ENCODE measurements at regions not wholly inside any gene's neighbourhood (a gene's known extent, or its start where the extent isn't known, plus 50 kb on each side); places are given as distances from the start of the nearest gene placed in this dataset.

- no peak for TF ChIP-seq CTCF (IDR thresholded peaks at IDR 0.05; ENCODE audit: borderline replicate concordance, extremely low read depth, low read length, poor library complexity, severe bottlenecking)
- no peak for TF ChIP-seq EZH2 (IDR thresholded peaks at IDR 0.05; ENCODE audit: borderline replicate concordance, low read depth, low read length, severe bottlenecking)
Measured at GRCh38 chr14:59075506-59075905, 113.0 kb upstream of the DAAM1 start.

Data from DND-41 (cell line).